ENCODE measurements at regions not wholly inside any gene's neighbourhood (a gene's known extent, or its start where the extent isn't known, plus 50 kb on each side); places are given as distances from the start of the nearest gene placed in this dataset.
A peak's percentile ranks its signal among the peaks of the same experiment; 100 is the strongest.

DNA sequence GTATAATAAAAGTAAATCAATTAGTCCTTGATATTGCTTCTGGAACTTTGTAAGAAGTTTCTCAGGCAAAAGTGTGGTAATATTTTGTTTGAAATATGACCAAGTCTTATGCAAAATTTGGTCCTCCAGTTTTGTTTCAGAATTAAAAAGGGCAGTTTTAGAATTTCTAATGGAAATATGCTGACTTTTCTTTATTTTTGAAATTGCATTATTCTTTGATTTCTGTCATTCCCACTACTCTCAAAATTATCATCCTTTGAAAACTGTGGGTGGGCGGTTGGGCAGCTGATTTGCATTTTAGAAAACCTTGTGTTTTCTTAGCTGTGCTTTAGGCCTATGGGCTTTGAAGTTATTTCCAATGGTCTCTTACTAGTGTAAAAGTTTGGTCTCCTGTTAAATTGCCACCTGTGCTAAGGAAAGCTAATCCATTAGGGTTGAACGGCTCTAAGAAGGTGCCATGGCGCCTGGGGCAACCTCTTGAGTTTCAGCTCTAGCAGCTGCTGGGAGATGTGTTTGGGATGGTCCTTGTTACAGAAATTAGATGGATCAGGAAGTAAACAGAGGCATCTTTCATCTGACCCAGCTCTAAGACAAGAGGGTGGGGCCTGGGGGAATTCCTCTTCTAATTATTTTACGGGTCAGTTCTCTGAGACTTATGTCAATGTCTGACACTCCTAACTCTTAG, 880.8 kb upstream of the SLC35B3 start:
- Histone ChIP-seq H2AK5ac (ENCODE audit: insufficient read length, low read length) (no peak overlapping the region), H3K14ac (ENCODE audit: insufficient read depth, low read length) (no peak overlapping the region), H3K56ac (ENCODE audit: insufficient read length, low read depth, low read length) (no peak overlapping the region), H4K20me1 (ENCODE audit: control insufficient read depth, insufficient read depth, insufficient read length) (no peaks in the 10 kb centered on the region), H3K23me2 (ENCODE audit: insufficient read length, low read depth, low read length, poor library complexity, severe bottlenecking) (no peaks in the 10 kb centered on the region), H3K4me1 (ENCODE audit: insufficient read depth, low read length) (no peaks in the 10 kb centered on the region; the same call in 1 of the 2 replicates), H2BK12ac (ENCODE audit: insufficient read length, low read depth, low read length) (no peak overlapping the region), H2BK15ac (ENCODE audit: low read depth, low read length) (no peak overlapping the region), H3K27ac (ENCODE audit: insufficient read length, low read depth, low read length) (no peak overlapping the region), H4K8ac (replicated peaks; ENCODE audit: insufficient read length, low read depth, low read length) (no peak overlapping the region), H4K5ac (ENCODE audit: insufficient read length, low read depth, low read length) (no peak overlapping the region), H3K18ac (ENCODE audit: insufficient read length, low read depth, low read length) (no peak overlapping the region), H3T11ph (ENCODE audit: low read length) (no peak overlapping the region), H3K23ac (ENCODE audit: insufficient read length, low read depth, low read length) (no peak overlapping the region), H3K79me1 (ENCODE audit: insufficient read depth, low read depth, low read length, poor library complexity, severe bottlenecking) (no peaks in the 10 kb centered on the region), H3K4me2 (ENCODE audit: insufficient read depth, insufficient read length, low read length) (no peak overlapping the region), H2BK5ac (ENCODE audit: insufficient read length, low read length) (no peak overlapping the region), H3K9ac (ENCODE audit: extremely low read depth, insufficient read length, low read length) (no peak overlapping the region), H4K91ac (ENCODE audit: insufficient read length, low read depth, low read length) (no peak overlapping the region), H2BK120ac (ENCODE audit: low read depth, low read length, poor library complexity, severe bottlenecking) (no peak overlapping the region), H3K4ac (ENCODE audit: low read depth, low read length) (no peak overlapping the region), H2AFZ (ENCODE audit: low read length) (no peak overlapping the region), H3K27me3 (ENCODE audit: insufficient read depth, low read length) (no peaks in the 10 kb centered on the region), H3K79me2 (ENCODE audit: insufficient read depth, low read length) (no peaks in the 10 kb centered on the region), H3K9me3 (ENCODE audit: control insufficient read depth, low read depth, low read length) (no peaks in the 10 kb centered on the region), H2BK20ac (ENCODE audit: low read depth, low read length, poor library complexity, severe bottlenecking) (no peak overlapping the region)
- Mint-ChIP-seq H3K27me3 (ENCODE audit: low read depth) (no peaks in the 10 kb centered on the region), H3K9me3 (no peaks in the 10 kb centered on the region), H3K36me3 (ENCODE audit: insufficient read depth in 1 of 3, low read depth in 3 of 3) (no peaks in the 10 kb centered on the region; a peak in 2 of 7 replicates), H3K27ac (0 out of 7 replicates have a peak overlapping the region, but pooled peaks of 2 of the 3 experiments have one; percentile 15 to 24), H3K4me3 (no peak overlapping the region), H3K4me1 (peaks cover 9 to 18% of the 10 kb centered on the region in 2 experiments)
- TF ChIP-seq, protein P1, sequence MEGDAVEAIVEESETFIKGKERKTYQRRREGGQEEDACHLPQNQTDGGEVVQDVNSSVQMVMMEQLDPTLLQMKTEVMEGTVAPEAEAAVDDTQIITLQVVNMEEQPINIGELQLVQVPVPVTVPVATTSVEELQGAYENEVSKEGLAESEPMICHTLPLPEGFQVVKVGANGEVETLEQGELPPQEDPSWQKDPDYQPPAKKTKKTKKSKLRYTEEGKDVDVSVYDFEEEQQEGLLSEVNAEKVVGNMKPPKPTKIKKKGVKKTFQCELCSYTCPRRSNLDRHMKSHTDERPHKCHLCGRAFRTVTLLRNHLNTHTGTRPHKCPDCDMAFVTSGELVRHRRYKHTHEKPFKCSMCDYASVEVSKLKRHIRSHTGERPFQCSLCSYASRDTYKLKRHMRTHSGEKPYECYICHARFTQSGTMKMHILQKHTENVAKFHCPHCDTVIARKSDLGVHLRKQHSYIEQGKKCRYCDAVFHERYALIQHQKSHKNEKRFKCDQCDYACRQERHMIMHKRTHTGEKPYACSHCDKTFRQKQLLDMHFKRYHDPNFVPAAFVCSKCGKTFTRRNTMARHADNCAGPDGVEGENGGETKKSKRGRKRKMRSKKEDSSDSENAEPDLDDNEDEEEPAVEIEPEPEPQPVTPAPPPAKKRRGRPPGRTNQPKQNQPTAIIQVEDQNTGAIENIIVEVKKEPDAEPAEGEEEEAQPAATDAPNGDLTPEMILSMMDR (conservative IDR thresholded peaks at IDR 0.05), result no peak
- DNase-seq, result no peak
- WGBS (ENCODE audit: extremely low coverage, insufficient read length, low lambda C conversion rate), result no CpG with 5 or more reads among the region's 4 CpGs

All from H9 (cell line).